ENCODE measurements at regions not wholly inside any gene's neighbourhood (a gene's known extent, or its start where the extent isn't known, plus 50 kb on each side); places are given as distances from the start of the nearest gene placed in this dataset.
"Not testable (repeated sequence)": the region's sequence is repeated elsewhere in the genome, so short reads cannot be mapped to it uniquely, and the experiment has no call there.

- Histone ChIP-seq H3K4me1 (no peaks in the 10 kb centered on the region), H4K20me1 (no peaks in the 10 kb centered on the region), H3K27me3 (no peaks in the 10 kb centered on the region), H3K4me2 (no peak overlapping the region), H3K27ac (no peak overlapping the region), H3K9ac (no peak overlapping the region), H3K9me3 (no peaks in the 10 kb centered on the region), H3K4me3 (no peak overlapping the region), H3K36me3 (no peaks in the 10 kb centered on the region)
- no peak for TF ChIP-seq Cebpa-rat (IDR thresholded peaks at IDR 0.05)
Observed at GRCh38 chr21:27526451-27526850, 559.6 kb upstream of the ADAMTS5 start.

GRCh38 chr21:27525780-27526179 is 558.9 kb upstream of the ADAMTS5 start:
- no peak for TF ChIP-seq Cebpa-rat (IDR thresholded peaks at IDR 0.05)
- no peaks in the 10 kb centered on the region for H3K9me3 ChIP-seq
- no peak overlapping the region for H3K4me2 ChIP-seq
- no peaks in the 10 kb centered on the region for H3K4me1 ChIP-seq
- H3K27me3 ChIP-seq = no peaks in the 10 kb centered on the region
- no peak overlapping the region for H3K4me3 ChIP-seq
- H3K36me3 ChIP-seq = no peaks in the 10 kb centered on the region
- H4K20me1 ChIP-seq = no peaks in the 10 kb centered on the region
- no peak overlapping the region for H3K27ac ChIP-seq
- H3K9ac ChIP-seq = no peak overlapping the region

GRCh38 chr21:27519361-27519760 is 552.5 kb upstream of the ADAMTS5 start:
- H4K20me1 ChIP-seq = no peaks in the 10 kb centered on the region
- H3K27me3 ChIP-seq = no peaks in the 10 kb centered on the region
- H3K4me1 ChIP-seq = no peaks in the 10 kb centered on the region
- no peaks in the 10 kb centered on the region for H3K36me3 ChIP-seq
- no peak for TF ChIP-seq Cebpa-rat (IDR thresholded peaks at IDR 0.05)
- H3K9ac ChIP-seq = no peak overlapping the region
- H3K9me3 ChIP-seq = peaks cover 13% of the 10 kb centered on the region
- no peak overlapping the region for H3K27ac ChIP-seq
- no peak overlapping the region for H3K4me2 ChIP-seq
- no peak overlapping the region for H3K4me3 ChIP-seq

- H3K27ac ChIP-seq, H3K4me1 ChIP-seq: not testable (repeated sequence)
Observed at GRCh38 chr21:27517177-27517576, 550.3 kb upstream of the ADAMTS5 start.

GRCh38 chr21:27515676-27516075 is 548.8 kb upstream of the ADAMTS5 start:
- Histone ChIP-seq H3K4me1 (no peaks in the 10 kb centered on the region), H3K4me2 (no peak overlapping the region), H3K4me3 (no peak overlapping the region), H3K9ac (no peak overlapping the region), H4K20me1 (no peaks in the 10 kb centered on the region), H3K27ac (no peak overlapping the region), H3K9me3 (peaks cover 13% of the 10 kb centered on the region), H3K36me3 (no peaks in the 10 kb centered on the region), H3K27me3 (no peaks in the 10 kb centered on the region)
- TF ChIP-seq Cebpa-rat (IDR thresholded peaks at IDR 0.05) = no peak

More at GRCh38 chr21:27517177-27517576, 550.3 kb upstream of the ADAMTS5 start:
- H3K9me3 ChIP-seq = peaks cover 13% of the 10 kb centered on the region
- not testable (repeated sequence) for H3K27me3 ChIP-seq, H3K4me2 ChIP-seq, H3K4me3 ChIP-seq, H3K36me3 ChIP-seq, H3K9ac ChIP-seq, H4K20me1 ChIP-seq

- no peak for TF ChIP-seq Cebpa-rat (IDR thresholded peaks at IDR 0.05)
- H3K27ac ChIP-seq = no peak overlapping the region
- H3K27me3 ChIP-seq = no peaks in the 10 kb centered on the region
- H4K20me1 ChIP-seq = no peaks in the 10 kb centered on the region
- no peaks in the 10 kb centered on the region for H3K4me1 ChIP-seq
- H3K9ac ChIP-seq = no peak overlapping the region
- H3K36me3 ChIP-seq = no peaks in the 10 kb centered on the region
- H3K4me2 ChIP-seq = no peak overlapping the region
- peaks cover 13% of the 10 kb centered on the region for H3K9me3 ChIP-seq
- no peak overlapping the region for H3K4me3 ChIP-seq
Observed at GRCh38 chr21:27513825-27514224, 546.9 kb upstream of the ADAMTS5 start.

GRCh38 chr21:27513016-27513415 is 546.1 kb upstream of the ADAMTS5 start:
- H4K20me1 ChIP-seq = no peaks in the 10 kb centered on the region
- H3K9me3 ChIP-seq = peaks cover 11% of the 10 kb centered on the region
- no peaks in the 10 kb centered on the region for H3K4me1 ChIP-seq
- no peaks in the 10 kb centered on the region for H3K36me3 ChIP-seq
- H3K27ac ChIP-seq = no peak overlapping the region
- no peak overlapping the region for H3K4me3 ChIP-seq
- no peak overlapping the region for H3K9ac ChIP-seq
- H3K4me2 ChIP-seq = no peak overlapping the region
- no peak for TF ChIP-seq Cebpa-rat (IDR thresholded peaks at IDR 0.05)
- no peaks in the 10 kb centered on the region for H3K27me3 ChIP-seq

- H3K36me3 ChIP-seq = no peaks in the 10 kb centered on the region
- no peak for TF ChIP-seq Cebpa-rat (IDR thresholded peaks at IDR 0.05)
- H3K4me3 ChIP-seq = no peak overlapping the region
- no peak overlapping the region for H3K9ac ChIP-seq
- no peaks in the 10 kb centered on the region for H3K9me3 ChIP-seq
- no peaks in the 10 kb centered on the region for H3K27me3 ChIP-seq
- no peaks in the 10 kb centered on the region for H4K20me1 ChIP-seq
- no peak overlapping the region for H3K4me2 ChIP-seq
- no peak overlapping the region for H3K27ac ChIP-seq
- no peaks in the 10 kb centered on the region for H3K4me1 ChIP-seq
Observed at GRCh38 chr21:27511233-27511632, 544.3 kb upstream of the ADAMTS5 start.

GRCh38 chr21:27507695-27508094 is 540.8 kb upstream of the ADAMTS5 start:
- H3K9me3 ChIP-seq = no peaks in the 10 kb centered on the region
- no peak overlapping the region for H3K9ac ChIP-seq
- no peak overlapping the region for H3K4me3 ChIP-seq
- no peaks in the 10 kb centered on the region for H3K27me3 ChIP-seq
- no peak overlapping the region for H3K27ac ChIP-seq
- H3K4me2 ChIP-seq = no peak overlapping the region
- H3K4me1 ChIP-seq = no peaks in the 10 kb centered on the region
- no peaks in the 10 kb centered on the region for H3K36me3 ChIP-seq
- no peaks in the 10 kb centered on the region for H4K20me1 ChIP-seq
- no peak for TF ChIP-seq Cebpa-rat (IDR thresholded peaks at IDR 0.05)

GRCh38 chr21:27505516-27505915 is 538.6 kb upstream of the ADAMTS5 start:
- H3K4me3 ChIP-seq = no peak overlapping the region
- H4K20me1 ChIP-seq = no peaks in the 10 kb centered on the region
- H3K9ac ChIP-seq = no peak overlapping the region
- no peak overlapping the region for H3K4me2 ChIP-seq
- no peak for TF ChIP-seq Cebpa-rat (IDR thresholded peaks at IDR 0.05)
- H3K9me3 ChIP-seq = no peaks in the 10 kb centered on the region
- no peaks in the 10 kb centered on the region for H3K36me3 ChIP-seq
- H3K4me1 ChIP-seq = no peaks in the 10 kb centered on the region
- H3K27me3 ChIP-seq = no peaks in the 10 kb centered on the region
- no peak overlapping the region for H3K27ac ChIP-seq

GRCh38 chr21:27502801-27503200 is 535.9 kb upstream of the ADAMTS5 start:
- no peak overlapping the region for H3K4me2 ChIP-seq
- no peak overlapping the region for H3K27ac ChIP-seq
- H3K9ac ChIP-seq = no peak overlapping the region
- H3K27me3 ChIP-seq = no peaks in the 10 kb centered on the region
- no peaks in the 10 kb centered on the region for H3K36me3 ChIP-seq
- no peaks in the 10 kb centered on the region for H3K9me3 ChIP-seq
- H3K4me1 ChIP-seq = no peaks in the 10 kb centered on the region
- no peak for TF ChIP-seq Cebpa-rat (IDR thresholded peaks at IDR 0.05)
- H4K20me1 ChIP-seq = no peaks in the 10 kb centered on the region
- no peak overlapping the region for H3K4me3 ChIP-seq

Data from BLaER1 (cell line).